ENCODE measurements at regions not wholly inside any gene's neighbourhood (a gene's known extent, or its start where the extent isn't known, plus 50 kb on each side); places are given as distances from the start of the nearest gene placed in this dataset.

- 0 out of 2 replicates have a peak, but pooled peaks have one; percentile 49 for TF ChIP-seq RXRA (IDR thresholded peaks at IDR 0.05; ENCODE audit: insufficient read depth, low read depth, low read length)
- TF ChIP-seq EP300 (IDR thresholded peaks at IDR 0.05; ENCODE audit: borderline replicate concordance in 1 of 2, low read depth in 2 of 2, low read length in 2 of 2) = 0 out of 3 replicates have a peak, but pooled peaks of 1 of the 2 experiments have one; percentile 55
- TF ChIP-seq, protein P1, sequence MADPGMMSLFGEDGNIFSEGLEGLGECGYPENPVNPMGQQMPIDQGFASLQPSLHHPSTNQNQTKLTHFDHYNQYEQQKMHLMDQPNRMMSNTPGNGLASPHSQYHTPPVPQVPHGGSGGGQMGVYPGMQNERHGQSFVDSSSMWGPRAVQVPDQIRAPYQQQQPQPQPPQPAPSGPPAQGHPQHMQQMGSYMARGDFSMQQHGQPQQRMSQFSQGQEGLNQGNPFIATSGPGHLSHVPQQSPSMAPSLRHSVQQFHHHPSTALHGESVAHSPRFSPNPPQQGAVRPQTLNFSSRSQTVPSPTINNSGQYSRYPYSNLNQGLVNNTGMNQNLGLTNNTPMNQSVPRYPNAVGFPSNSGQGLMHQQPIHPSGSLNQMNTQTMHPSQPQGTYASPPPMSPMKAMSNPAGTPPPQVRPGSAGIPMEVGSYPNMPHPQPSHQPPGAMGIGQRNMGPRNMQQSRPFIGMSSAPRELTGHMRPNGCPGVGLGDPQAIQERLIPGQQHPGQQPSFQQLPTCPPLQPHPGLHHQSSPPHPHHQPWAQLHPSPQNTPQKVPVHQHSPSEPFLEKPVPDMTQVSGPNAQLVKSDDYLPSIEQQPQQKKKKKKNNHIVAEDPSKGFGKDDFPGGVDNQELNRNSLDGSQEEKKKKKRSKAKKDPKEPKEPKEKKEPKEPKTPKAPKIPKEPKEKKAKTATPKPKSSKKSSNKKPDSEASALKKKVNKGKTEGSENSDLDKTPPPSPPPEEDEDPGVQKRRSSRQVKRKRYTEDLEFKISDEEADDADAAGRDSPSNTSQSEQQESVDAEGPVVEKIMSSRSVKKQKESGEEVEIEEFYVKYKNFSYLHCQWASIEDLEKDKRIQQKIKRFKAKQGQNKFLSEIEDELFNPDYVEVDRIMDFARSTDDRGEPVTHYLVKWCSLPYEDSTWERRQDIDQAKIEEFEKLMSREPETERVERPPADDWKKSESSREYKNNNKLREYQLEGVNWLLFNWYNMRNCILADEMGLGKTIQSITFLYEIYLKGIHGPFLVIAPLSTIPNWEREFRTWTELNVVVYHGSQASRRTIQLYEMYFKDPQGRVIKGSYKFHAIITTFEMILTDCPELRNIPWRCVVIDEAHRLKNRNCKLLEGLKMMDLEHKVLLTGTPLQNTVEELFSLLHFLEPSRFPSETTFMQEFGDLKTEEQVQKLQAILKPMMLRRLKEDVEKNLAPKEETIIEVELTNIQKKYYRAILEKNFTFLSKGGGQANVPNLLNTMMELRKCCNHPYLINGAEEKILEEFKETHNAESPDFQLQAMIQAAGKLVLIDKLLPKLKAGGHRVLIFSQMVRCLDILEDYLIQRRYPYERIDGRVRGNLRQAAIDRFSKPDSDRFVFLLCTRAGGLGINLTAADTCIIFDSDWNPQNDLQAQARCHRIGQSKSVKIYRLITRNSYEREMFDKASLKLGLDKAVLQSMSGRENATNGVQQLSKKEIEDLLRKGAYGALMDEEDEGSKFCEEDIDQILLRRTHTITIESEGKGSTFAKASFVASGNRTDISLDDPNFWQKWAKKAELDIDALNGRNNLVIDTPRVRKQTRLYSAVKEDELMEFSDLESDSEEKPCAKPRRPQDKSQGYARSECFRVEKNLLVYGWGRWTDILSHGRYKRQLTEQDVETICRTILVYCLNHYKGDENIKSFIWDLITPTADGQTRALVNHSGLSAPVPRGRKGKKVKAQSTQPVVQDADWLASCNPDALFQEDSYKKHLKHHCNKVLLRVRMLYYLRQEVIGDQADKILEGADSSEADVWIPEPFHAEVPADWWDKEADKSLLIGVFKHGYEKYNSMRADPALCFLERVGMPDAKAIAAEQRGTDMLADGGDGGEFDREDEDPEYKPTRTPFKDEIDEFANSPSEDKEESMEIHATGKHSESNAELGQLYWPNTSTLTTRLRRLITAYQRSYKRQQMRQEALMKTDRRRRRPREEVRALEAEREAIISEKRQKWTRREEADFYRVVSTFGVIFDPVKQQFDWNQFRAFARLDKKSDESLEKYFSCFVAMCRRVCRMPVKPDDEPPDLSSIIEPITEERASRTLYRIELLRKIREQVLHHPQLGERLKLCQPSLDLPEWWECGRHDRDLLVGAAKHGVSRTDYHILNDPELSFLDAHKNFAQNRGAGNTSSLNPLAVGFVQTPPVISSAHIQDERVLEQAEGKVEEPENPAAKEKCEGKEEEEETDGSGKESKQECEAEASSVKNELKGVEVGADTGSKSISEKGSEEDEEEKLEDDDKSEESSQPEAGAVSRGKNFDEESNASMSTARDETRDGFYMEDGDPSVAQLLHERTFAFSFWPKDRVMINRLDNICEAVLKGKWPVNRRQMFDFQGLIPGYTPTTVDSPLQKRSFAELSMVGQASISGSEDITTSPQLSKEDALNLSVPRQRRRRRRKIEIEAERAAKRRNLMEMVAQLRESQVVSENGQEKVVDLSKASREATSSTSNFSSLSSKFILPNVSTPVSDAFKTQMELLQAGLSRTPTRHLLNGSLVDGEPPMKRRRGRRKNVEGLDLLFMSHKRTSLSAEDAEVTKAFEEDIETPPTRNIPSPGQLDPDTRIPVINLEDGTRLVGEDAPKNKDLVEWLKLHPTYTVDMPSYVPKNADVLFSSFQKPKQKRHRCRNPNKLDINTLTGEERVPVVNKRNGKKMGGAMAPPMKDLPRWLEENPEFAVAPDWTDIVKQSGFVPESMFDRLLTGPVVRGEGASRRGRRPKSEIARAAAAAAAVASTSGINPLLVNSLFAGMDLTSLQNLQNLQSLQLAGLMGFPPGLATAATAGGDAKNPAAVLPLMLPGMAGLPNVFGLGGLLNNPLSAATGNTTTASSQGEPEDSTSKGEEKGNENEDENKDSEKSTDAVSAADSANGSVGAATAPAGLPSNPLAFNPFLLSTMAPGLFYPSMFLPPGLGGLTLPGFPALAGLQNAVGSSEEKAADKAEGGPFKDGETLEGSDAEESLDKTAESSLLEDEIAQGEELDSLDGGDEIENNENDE (IDR thresholded peaks at IDR 0.05; ENCODE audit: insufficient replicate concordance, low read length) = no peak
- TF ChIP-seq, protein P2, sequence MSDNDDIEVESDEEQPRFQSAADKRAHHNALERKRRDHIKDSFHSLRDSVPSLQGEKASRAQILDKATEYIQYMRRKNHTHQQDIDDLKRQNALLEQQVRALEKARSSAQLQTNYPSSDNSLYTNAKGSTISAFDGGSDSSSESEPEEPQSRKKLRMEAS (IDR thresholded peaks at IDR 0.05) = no peak
- peak in 2 of 3 experiments; percentile 51 to 99; a peak in 3 of 4 replicates for TF ChIP-seq CTCF (IDR thresholded peaks at IDR 0.05; ENCODE audit: control extremely low read depth in 1 of 3, insufficient read depth in 1 of 3, low read depth in 1 of 3, low read length in 3 of 3)
- TF ChIP-seq TEAD4 (IDR thresholded peaks at IDR 0.05; ENCODE audit: low read depth, low read length) = no peak
Observed at GRCh38 chrX:140918398-140919038, 83.9 kb upstream of the SPANXB1 start (continued).

All from H1 (cell line).